Adrenal gland (tissue), 9 donors: ENCODE measurements at regions not wholly inside any gene's neighbourhood (a gene's known extent, or its start where the extent isn't known, plus 50 kb on each side); places are given as distances from the start of the nearest gene placed in this dataset.

ENCODE experiments used
- DNase-seq, 7 donors: peaks; one replicate each; pipeline ENCODE4 v3.0.0-alpha.2; 2019 to 2020
- H3K27ac ChIP-seq, 5 donors: fragments of 200-600 bp; sonication (generic) in 4 of 5; 1 replicate in 3 of 5; 2 replicates in 2 of 5; pipeline versions ENCODE4 v1.5.1 to v1.8.0; 2016 to 2020; ENCODE audit warnings: mild to moderate bottlenecking in 1 of 5
- H3K27me3 ChIP-seq: fragments of 200-600 bp; 2 replicates; pipeline ENCODE4 v1.8.0; 2021
- H3K36me3 ChIP-seq, 2 donors: fragments of 200-600 bp; replicated peaks in 1 of 2; 1 replicate in 1 of 2; 2 replicates in 1 of 2; pipeline versions ENCODE4 v1.5.1 to v1.8.0; 2018 to 2022
- H3K4me1 ChIP-seq, 2 donors: fragments of 200-600 bp; replicated peaks in 1 of 2; 1 replicate in 1 of 2; 2 replicates in 1 of 2; pipeline versions ENCODE4 v1.5.1 to v1.8.0; 2018 to 2021
- H3K4me3 ChIP-seq, 4 donors: fragments of 200-600 bp; sonication (generic) in 3 of 4; one replicate each; pipeline ENCODE4 v1.5.1; 2016 to 2018
- H3K9me3 ChIP-seq, 3 donors: fragments of 200-600 bp; sonication (generic) in 1 of 3; replicated peaks in 1 of 3; 1 replicate in 2 of 3; 2 replicates in 1 of 3; pipeline versions ENCODE4 v1.5.1 to v1.8.0; 2016 to 2021
- POLR2A ChIP-seq, 2 donors: fragments of 450-650 bp; IDR thresholded peaks; one replicate each; pipeline ENCODE4 v1.6.1; 2017; ENCODE audit warnings: antibody characterized with exemption in 2 of 2, mild to moderate bottlenecking in 2 of 2, moderate library complexity in 1 of 2
- WGBS, 4 donors: extraction: QIAGEN DNeasy Blood & Tissue Kit in 2 of 4; methylation state at CpG; one replicate each; pipeline versions ENCODE4 v1.1.5 to v1.1.7; 2013 to 2017; 5-methylcytosine and 5-hydroxymethylcytosine counted together
- intact Hi-C, 2 donors: fragments of 100-400 bp; cut with DNase I; formaldehyde crosslinking; loops; one replicate each; pipeline versions ENCODE4 v1.14.1 to v1.15.0; 2022 to 2023
- TF ChIP-seq, protein P1 (sequence below), 6 experiments: fragments of 450-650 bp in 4 of 6; fragments of 200-600 bp in 2 of 6; sonication (generic) in 1 of 6; IDR thresholded peaks; 1 replicate in 5 of 6; 2 replicates in 1 of 6; pipeline versions ENCODE4 v1.5.1 to v1.8.0; 2016 to 2021; ENCODE audit warnings: antibody characterized with exemption in 6 of 6, mild to moderate bottlenecking in 2 of 6, moderate library complexity in 1 of 6
- donor health status: healthy with polysubstance abuse.
- donor health status: Bipolar disorder and iron deficiency.
- donor health status: DM: yes; HTN: yes; CAD: no.
- donor health status: DM: no; HTN: no; CAD: no.
- donor health status: DM: no; HTN: no; CAD: no.

DNA sequence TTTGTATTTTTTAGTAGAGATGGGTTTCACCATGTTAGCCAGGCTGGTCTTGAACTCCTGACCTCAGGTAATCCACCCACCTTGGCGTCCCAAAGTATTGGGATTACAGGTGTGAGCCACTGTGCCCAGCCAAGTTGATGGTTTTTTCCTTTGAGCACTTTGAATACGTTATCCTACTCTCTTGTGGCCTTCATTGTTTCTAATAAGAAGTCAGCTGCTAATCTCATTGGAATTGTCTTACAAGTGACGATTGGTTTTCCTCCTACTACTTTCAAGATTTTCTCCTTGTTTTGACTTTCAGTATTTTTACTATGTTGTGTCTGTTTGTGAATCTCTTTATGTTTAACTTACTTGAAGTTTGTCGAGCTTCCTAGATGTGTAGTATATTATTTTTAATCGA is 88.5 kb downstream of the TMEM200C start:
- DNase-seq, result no peak
- Histone ChIP-seq H3K4me3 (no peak overlapping the region), H3K4me1 (no peaks in the 10 kb centered on the region), H3K36me3 (no peaks in the 10 kb centered on the region), H3K9me3 (no peaks in the 10 kb centered on the region), H3K27me3 (no peaks in the 10 kb centered on the region), H3K27ac (no peak overlapping the region)
- TF ChIP-seq POLR2A (IDR thresholded peaks at IDR 0.05), result no peak
- TF ChIP-seq, protein P1, sequence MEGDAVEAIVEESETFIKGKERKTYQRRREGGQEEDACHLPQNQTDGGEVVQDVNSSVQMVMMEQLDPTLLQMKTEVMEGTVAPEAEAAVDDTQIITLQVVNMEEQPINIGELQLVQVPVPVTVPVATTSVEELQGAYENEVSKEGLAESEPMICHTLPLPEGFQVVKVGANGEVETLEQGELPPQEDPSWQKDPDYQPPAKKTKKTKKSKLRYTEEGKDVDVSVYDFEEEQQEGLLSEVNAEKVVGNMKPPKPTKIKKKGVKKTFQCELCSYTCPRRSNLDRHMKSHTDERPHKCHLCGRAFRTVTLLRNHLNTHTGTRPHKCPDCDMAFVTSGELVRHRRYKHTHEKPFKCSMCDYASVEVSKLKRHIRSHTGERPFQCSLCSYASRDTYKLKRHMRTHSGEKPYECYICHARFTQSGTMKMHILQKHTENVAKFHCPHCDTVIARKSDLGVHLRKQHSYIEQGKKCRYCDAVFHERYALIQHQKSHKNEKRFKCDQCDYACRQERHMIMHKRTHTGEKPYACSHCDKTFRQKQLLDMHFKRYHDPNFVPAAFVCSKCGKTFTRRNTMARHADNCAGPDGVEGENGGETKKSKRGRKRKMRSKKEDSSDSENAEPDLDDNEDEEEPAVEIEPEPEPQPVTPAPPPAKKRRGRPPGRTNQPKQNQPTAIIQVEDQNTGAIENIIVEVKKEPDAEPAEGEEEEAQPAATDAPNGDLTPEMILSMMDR (IDR thresholded peaks at IDR 0.05), result no peak
- 86 to 88% (median 86%) methylated on average over 5 of the region's 5 CpGs for WGBS, 4 donors
- intact Hi-C loops, result no loop called here

DNA sequence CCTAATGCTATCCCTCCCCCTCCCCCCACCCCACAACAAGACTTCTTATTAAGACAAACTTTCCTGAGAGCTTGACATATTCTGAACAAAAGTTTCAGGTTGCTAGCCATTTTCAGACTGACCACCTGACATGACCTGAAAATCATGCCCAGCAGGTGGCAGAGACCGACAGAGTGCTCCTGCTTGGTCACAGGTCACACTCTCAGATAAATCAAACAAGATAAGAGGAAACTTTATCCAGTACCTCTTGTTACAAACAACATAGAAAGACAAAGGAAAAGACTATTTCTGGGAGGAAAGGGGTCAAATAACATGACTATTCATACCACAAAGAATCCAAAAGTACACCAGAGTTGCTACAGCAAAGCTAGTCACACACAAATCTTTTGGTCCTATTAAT is 107.4 kb downstream of the TMEM200C start:
- DNase-seq, result no peak
- TF ChIP-seq POLR2A (IDR thresholded peaks at IDR 0.05), result no peak
- TF ChIP-seq, protein P1 (IDR thresholded peaks at IDR 0.05), result no peak
- no peak overlapping the region for H3K27ac ChIP-seq
- 24 to 30% (median 28%) methylated on average over 1 of the region's 1 CpG for WGBS, 4 donors
- H3K4me1 ChIP-seq, result no peaks in the 10 kb centered on the region
- H3K36me3 ChIP-seq, result no peaks in the 10 kb centered on the region
- H3K4me3 ChIP-seq, result no peak overlapping the region
- intact Hi-C loops, result no loop called here
- no peaks in the 10 kb centered on the region for H3K27me3 ChIP-seq
- H3K9me3 ChIP-seq, result no peaks in the 10 kb centered on the region

DNA sequence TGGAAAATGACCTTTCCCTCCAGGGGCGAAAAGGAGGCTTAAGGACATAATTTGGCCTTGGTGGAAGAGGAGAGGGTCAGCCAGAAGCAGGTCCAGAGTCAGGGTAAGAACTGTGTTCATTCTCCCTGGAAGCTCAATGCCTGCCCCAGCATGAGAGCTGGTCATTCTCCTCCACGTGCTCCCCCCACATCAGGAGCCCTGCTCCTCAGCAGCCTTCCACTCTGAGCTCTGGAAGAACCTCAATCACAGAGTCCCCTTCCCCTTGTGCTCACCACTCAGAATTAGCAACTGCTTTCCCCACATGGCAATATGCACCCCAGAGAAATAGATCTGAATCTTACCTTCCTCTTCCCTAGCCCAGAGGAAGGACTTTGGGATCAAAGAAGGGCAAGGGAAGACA is 115.4 kb downstream of the TMEM200C start:
- 49 to 59% (median 54%) methylated on average over 2 of the region's 2 CpGs for WGBS, 4 donors
- intact Hi-C loops, result no loop called here
- Histone ChIP-seq H3K4me1 (no peaks in the 10 kb centered on the region), H3K9me3 (no peaks in the 10 kb centered on the region), H3K4me3 (no peak overlapping the region), H3K27me3 (no peaks in the 10 kb centered on the region), H3K27ac (no peak overlapping the region), H3K36me3 (no peaks in the 10 kb centered on the region)
- no peak for DNase-seq
- TF ChIP-seq POLR2A (IDR thresholded peaks at IDR 0.05), result no peak
- TF ChIP-seq, protein P1 (IDR thresholded peaks at IDR 0.05), result no peak

DNA sequence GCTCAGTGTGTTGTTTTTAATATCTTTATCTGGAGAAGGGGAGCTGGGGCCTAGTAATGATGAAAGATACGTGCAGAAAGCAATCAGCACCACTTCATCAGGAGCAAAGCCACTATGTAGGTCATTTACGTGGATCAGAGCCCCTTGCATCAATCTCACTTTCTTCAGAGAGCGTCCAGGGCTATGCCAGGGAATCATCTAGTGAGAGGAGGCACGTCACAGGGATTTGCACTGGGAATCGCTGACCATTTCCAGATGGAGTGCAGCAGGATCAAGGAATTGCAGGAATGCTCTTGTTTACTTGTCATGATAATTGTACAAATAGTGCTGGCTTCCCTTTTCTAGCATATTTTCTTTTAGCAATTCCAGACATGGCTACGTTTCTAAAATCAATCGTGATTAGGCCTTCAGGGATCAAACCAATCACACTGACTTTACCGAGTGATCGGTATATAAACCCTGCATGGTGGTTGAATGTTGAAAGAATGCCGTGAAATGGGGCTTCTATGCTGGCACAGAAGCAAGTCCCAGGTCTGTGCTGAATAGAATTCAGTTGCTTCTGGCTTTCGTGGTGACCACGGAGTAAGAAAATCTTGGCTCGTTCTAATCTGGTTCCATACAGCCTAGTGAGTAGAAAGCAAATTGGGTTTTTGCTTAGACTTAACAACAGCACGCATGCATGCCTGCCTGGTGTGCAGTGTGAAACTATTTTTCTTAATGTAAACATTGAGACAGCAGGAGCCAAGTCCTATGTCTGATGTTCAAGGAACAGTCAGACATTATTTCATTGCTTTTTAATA is 122.8 kb downstream of the TMEM200C start:
- H3K4me1 ChIP-seq, result no peaks in the 10 kb centered on the region
- no peak overlapping the region for H3K4me3 ChIP-seq
- intact Hi-C loops, result no loop called here
- H3K36me3 ChIP-seq, result no peaks in the 10 kb centered on the region
- WGBS, 4 donors, result 57 to 79% (median 74%) methylated on average over 14 of the region's 14 CpGs
- no peaks in the 10 kb centered on the region for H3K27me3 ChIP-seq
- no peak for TF ChIP-seq POLR2A (IDR thresholded peaks at IDR 0.05)
- TF ChIP-seq, protein P1 (IDR thresholded peaks at IDR 0.05), result no peak
- DNase-seq, result no peak
- H3K9me3 ChIP-seq, result no peaks in the 10 kb centered on the region
- no peak overlapping the region for H3K27ac ChIP-seq
